CD4-positive, alpha-beta T cell treated with Interferon alpha-2 for 1 hour (primary cell): ENCODE measurements at regions not wholly inside any gene's neighbourhood (a gene's known extent, or its start where the extent isn't known, plus 50 kb on each side); places are given as distances from the start of the nearest gene placed in this dataset.
"Not testable (repeated sequence)": the region's sequence is repeated elsewhere in the genome, so short reads cannot be mapped to it uniquely, and the experiment has no call there.

Source experiments
- DNase-seq, 2 donors: peaks; one replicate each; pipeline ENCODE4 v3.0.0-alpha.2; 2020 to 2022

- no peak for DNase-seq
Observed at GRCh38 chr6:924661-925060, 231.7 kb upstream of the EXOC2 start.

GRCh38 chr6:921400-921799, 228.5 kb upstream of the EXOC2 start:
- no peak for DNase-seq

- no peak for DNase-seq
Observed at GRCh38 chr6:920512-920911, 227.6 kb upstream of the EXOC2 start.

- DNase-seq: no peak
Observed at GRCh38 chr6:919500-919899, 226.6 kb upstream of the EXOC2 start.

- DNase-seq: no peak
Observed at GRCh38 chr6:917939-918338, 225.0 kb upstream of the EXOC2 start.

GRCh38 chr6:917296-917695, 224.4 kb upstream of the EXOC2 start:
- no peak for DNase-seq

GRCh38 chr6:916131-916530, 223.2 kb upstream of the EXOC2 start:
- DNase-seq: no peak

GRCh38 chr6:912871-913835, 220.2 kb upstream of the EXOC2 start:
- DNase-seq: no peak

- DNase-seq: no peak
Observed at GRCh38 chr6:907928-908327, 215.0 kb upstream of the EXOC2 start.

GRCh38 chr6:906920-907319, 214.0 kb upstream of the EXOC2 start:
- DNase-seq: no peak

GRCh38 chr6:905556-905955, 212.6 kb upstream of the EXOC2 start:
- no peak for DNase-seq

- no peak for DNase-seq
Observed at GRCh38 chr6:904994-905393, 212.1 kb upstream of the EXOC2 start.

- DNase-seq: no peak
Observed at GRCh38 chr6:903761-904160, 210.8 kb upstream of the EXOC2 start.

- no peak for DNase-seq
Observed at GRCh38 chr6:901696-902460, 208.9 kb upstream of the EXOC2 start.

GRCh38 chr6:900716-901605, 208.0 kb upstream of the EXOC2 start:
- no peak for DNase-seq

GRCh38 chr6:897528-898207, 204.7 kb upstream of the EXOC2 start:
- no peak for DNase-seq

- no peak for DNase-seq
Observed at GRCh38 chr6:894274-894673, 201.3 kb upstream of the EXOC2 start.

GRCh38 chr6:890995-891394, 198.1 kb upstream of the EXOC2 start:
- no peak for DNase-seq

- DNase-seq: no peak
Observed at GRCh38 chr6:890201-890600, 197.3 kb upstream of the EXOC2 start.

- DNase-seq: no peak
Observed at GRCh38 chr6:887583-888235, 194.8 kb upstream of the EXOC2 start.

GRCh38 chr6:886116-886515, 193.2 kb upstream of the EXOC2 start:
- not testable (repeated sequence) for DNase-seq

- no peak for DNase-seq
Observed at GRCh38 chr6:885051-885590, 192.2 kb upstream of the EXOC2 start.
